Transverse colon (tissue), 4 donors: ENCODE measurements at regions not wholly inside any gene's neighbourhood (a gene's known extent, or its start where the extent isn't known, plus 50 kb on each side); places are given as distances from the start of the nearest gene placed in this dataset.

Experiments used
- DNase-seq: peaks from one replicate; pipeline ENCODE4 v3.0.0-alpha.2; 2019
- H3K27ac ChIP-seq, 4 donors: fragments of 200-600 bp; sonication (generic); 2 replicates each; pipeline ENCODE4 v1.5.1; 2016 to 2018; ENCODE audit warnings: inconsistent platforms in 4 of 4
- H3K27me3 ChIP-seq: fragments of 200-600 bp; sonication (generic); 2 replicates; pipeline ENCODE4 v1.5.1; 2017; ENCODE audit warnings: inconsistent platforms
- H3K36me3 ChIP-seq, 4 donors: fragments of 200-600 bp; sonication (generic); 2 replicates each; pipeline ENCODE4 v1.5.1; 2017 to 2019; ENCODE audit warnings: inconsistent platforms in 4 of 4
- H3K4me1 ChIP-seq, 4 donors: fragments of 200-600 bp; sonication (generic); 2 replicates each; pipeline ENCODE4 v1.5.1; 2017 to 2020; ENCODE audit warnings: inconsistent platforms in 4 of 4
- H3K4me3 ChIP-seq, 4 donors: fragments of 200-600 bp; sonication (generic); 1 replicate in 1 of 4; 2 replicates in 3 of 4; pipeline versions ENCODE4 v1.5.1 to v1.6.1; 2017 to 2019; ENCODE audit warnings: inconsistent platforms in 4 of 4
- H3K9me3 ChIP-seq, 2 donors: fragments of 200-600 bp; sonication (generic); 2 replicates each; pipeline ENCODE4 v1.5.1; 2017 to 2019; ENCODE audit warnings: inconsistent platforms in 2 of 2
- CTCF ChIP-seq, 5 experiments: fragments of 200-600 bp in 3 of 5; fragments of 450-650 bp in 2 of 5; sonication (generic) in 3 of 5; IDR thresholded peaks; 1 replicate in 2 of 5; 2 replicates in 3 of 5; pipeline ENCODE4 v1.5.1; 2016 to 2017; ENCODE audit warnings: antibody characterized with exemption in 5 of 5, inconsistent platforms in 3 of 5, mild to moderate bottlenecking in 2 of 5, moderate library complexity in 1 of 5
- EP300 ChIP-seq: sonication (generic); formaldehyde crosslinking; IDR thresholded peaks from one replicate; pipeline ENCODE4 v1.6.1; 2017; ENCODE audit warnings: antibody characterized with exemption, low read depth
- POLR2A ChIP-seq: fragments of 450-650 bp; IDR thresholded peaks from one replicate; pipeline ENCODE4 v1.6.1; 2016; ENCODE audit warnings: antibody characterized with exemption, mild to moderate bottlenecking, moderate library complexity
- POLR2AphosphoS5 ChIP-seq, 3 donors: sonication (generic); formaldehyde crosslinking; IDR thresholded peaks; one replicate each; pipeline ENCODE4 v1.6.1; 2016; ENCODE audit warnings: antibody characterized with exemption in 3 of 3
- WGBS, 2 donors: methylation state at CpG; one replicate each; pipeline ENCODE4 v1.1.5; 2018; ENCODE audit warnings: low coverage in 1 of 2; 5-methylcytosine and 5-hydroxymethylcytosine counted together
- in situ Hi-C, 4 donors: fragments of 200-750 bp; cut with MboI; loops; one replicate each; pipeline versions ENCODE4 v1.15.0 to v1.15.1; 2017; ENCODE audit warnings: low sequenced_read_pairs in 3 of 4, low pct_ligation_motif_present in 1 of 4, low pct_unique_long_range_greater_than_20kb in 1 of 4
- intact Hi-C: fragments of 100-400 bp; cut with DNase I; formaldehyde crosslinking; loops from one replicate; pipeline ENCODE4 v1.15.1; 2023; ENCODE audit warnings: low total_unique reads

DNA sequence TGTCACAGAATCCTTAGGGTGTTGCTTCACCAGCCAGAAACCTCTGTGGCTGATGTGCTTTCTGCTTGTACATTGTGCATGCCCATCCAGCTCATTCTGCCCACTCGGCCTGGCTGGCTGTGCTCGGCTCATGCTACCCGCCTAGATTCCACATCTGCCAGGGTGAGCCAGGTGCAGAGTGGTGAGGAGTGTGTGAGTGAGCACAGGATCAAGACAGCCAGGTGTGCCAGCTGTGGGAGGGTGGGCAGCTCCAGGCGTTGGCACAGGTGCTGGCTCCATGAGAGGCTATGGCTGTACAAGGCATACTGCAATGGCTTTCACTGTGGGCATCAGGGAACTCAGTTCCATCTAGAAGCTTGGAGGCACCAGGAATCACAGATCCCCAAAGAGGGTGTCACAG, 1321.8 kb upstream of the CRIM1 start:
- in situ Hi-C loops: no loop called here
- H3K36me3 ChIP-seq: no peaks in the 10 kb centered on the region

DNA sequence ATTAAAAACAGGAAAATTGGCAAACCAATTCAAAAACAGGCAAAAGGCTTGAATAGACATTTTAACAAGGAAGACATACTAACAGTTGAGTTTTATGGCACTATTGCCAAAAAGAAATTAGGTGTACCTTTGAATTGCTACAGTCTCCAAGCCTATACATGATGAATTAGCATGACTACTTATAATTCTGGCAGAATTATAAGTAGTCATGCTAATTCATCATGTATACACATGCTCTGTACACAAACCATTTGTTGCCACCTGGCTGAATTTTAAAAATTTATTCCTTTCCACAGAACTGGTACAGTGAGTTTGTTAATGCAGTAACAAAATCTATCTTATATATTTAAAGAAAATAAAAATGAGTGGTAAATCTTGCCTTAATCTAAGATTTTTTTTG, 1332.0 kb upstream of the CRIM1 start:
- Histone ChIP-seq H3K27me3 (no peaks in the 10 kb centered on the region), H3K36me3 (no peaks in the 10 kb centered on the region), H3K27ac (no peak overlapping the region), H3K4me1 (no peaks in the 10 kb centered on the region), H3K4me3 (no peak overlapping the region), H3K9me3 (no peaks in the 10 kb centered on the region)
- intact Hi-C loops (no loop called here), in situ Hi-C loops (no loop called here)
- no peak for TF ChIP-seq CTCF (IDR thresholded peaks at IDR 0.05)
- TF ChIP-seq POLR2A: no peak
- no peak for TF ChIP-seq POLR2AphosphoS5 (IDR thresholded peaks at IDR 0.05)
- no peak for TF ChIP-seq EP300
- DNase-seq: no peak

More for the DNA sequence above, 1321.8 kb upstream of the CRIM1 start:
- Histone ChIP-seq H3K9me3 (no peaks in the 10 kb centered on the region), H3K27me3 (no peaks in the 10 kb centered on the region), H3K27ac (no peak overlapping the region), H3K4me1 (no peaks in the 10 kb centered on the region), H3K4me3 (no peak overlapping the region)
- 76% methylated on average over 4 of the region's 4 CpGs; no CpG with 5 or more reads in 1 of the 2 donors for WGBS, 2 donors
- DNase-seq: no peak
- intact Hi-C loops: no loop called here
- TF ChIP-seq EP300 (no peak), POLR2A (no peak), CTCF (IDR thresholded peaks at IDR 0.05) (no peak), POLR2AphosphoS5 (IDR thresholded peaks at IDR 0.05) (no peak)

DNA sequence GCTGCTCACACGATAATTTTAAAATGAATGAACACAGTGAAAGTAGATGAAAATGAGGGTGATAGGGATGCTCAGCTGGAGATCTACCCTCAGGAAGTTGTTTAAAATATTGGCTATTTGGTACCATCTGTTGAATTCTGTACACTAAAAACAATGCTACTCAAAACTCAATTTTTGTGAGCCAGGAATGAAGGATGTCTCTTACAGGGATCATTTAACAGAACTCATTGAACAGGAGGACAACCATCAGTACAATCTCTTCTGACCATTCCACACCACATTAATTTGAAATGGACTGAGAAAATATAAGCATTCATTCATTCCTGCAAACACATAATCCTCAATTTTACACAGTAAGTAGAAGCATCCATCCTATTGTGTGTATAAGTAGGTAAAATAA, 1355.1 kb upstream of the CRIM1 start:
- Histone ChIP-seq H3K9me3 (no peaks in the 10 kb centered on the region), H3K27ac (no peak overlapping the region), H3K4me1 (no peaks in the 10 kb centered on the region), H3K36me3 (no peaks in the 10 kb centered on the region), H3K27me3 (no peaks in the 10 kb centered on the region), H3K4me3 (no peak overlapping the region)
- intact Hi-C loops: no loop called here
- no peak for DNase-seq
- 93 to 100% methylated on average over 1 of the region's 1 CpG for WGBS, 2 donors
- in situ Hi-C loops: no loop called here
- TF ChIP-seq EP300: no peak
- TF ChIP-seq POLR2AphosphoS5 (IDR thresholded peaks at IDR 0.05): no peak
- no peak for TF ChIP-seq CTCF (IDR thresholded peaks at IDR 0.05)
- TF ChIP-seq POLR2A: no peak

DNA sequence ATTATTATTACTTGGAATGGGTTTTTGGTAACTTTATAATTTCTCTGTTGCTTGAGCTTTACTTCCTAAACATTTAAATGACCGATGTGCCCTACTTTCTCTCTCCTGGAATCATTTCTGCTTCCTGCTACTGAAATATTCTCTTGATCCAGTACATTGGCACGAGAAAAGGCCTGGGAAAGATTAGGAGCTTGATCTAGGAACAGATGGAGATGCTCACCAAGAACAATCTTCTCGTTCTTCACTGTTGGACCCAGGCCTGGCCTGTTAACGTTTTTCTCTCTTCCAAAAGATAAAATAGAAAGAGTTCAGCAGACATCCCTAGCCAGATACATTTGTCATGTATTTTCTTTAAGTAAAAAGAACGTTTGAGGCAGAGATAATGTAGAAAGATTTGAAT, 1356.8 kb upstream of the CRIM1 start:
- intact Hi-C loops (no loop called here), in situ Hi-C loops (no loop called here)
- Histone ChIP-seq H3K27ac (no peak overlapping the region), H3K36me3 (no peaks in the 10 kb centered on the region), H3K4me1 (no peaks in the 10 kb centered on the region), H3K4me3 (no peak overlapping the region), H3K9me3 (no peaks in the 10 kb centered on the region), H3K27me3 (no peaks in the 10 kb centered on the region)
- no peak for DNase-seq
- 52 to 58% methylated on average over 4 to 5 of the region's 5 CpGs for WGBS, 2 donors
- TF ChIP-seq POLR2A (no peak), POLR2AphosphoS5 (IDR thresholded peaks at IDR 0.05) (no peak), CTCF (IDR thresholded peaks at IDR 0.05) (no peak), EP300 (no peak)
